Esophagus mucosa (tissue), 1 donor: ENCODE measurements at regions not wholly inside any gene's neighbourhood (a gene's known extent, or its start where the extent isn't known, plus 50 kb on each side); places are given as distances from the start of the nearest gene placed in this dataset.

Experiments
- ATAC-seq: fragments of 200-7000 bp; cut with Tn5 transposase; one replicate; pipeline ENCODE4 v1.9.1; 2020
- donor health status: DM: yes; HTN: yes; CAD: no.

GRCh38 chr20:53716395-53716794, 122.8 kb upstream of the ZNF217 start:
- no peak for ATAC-seq

GRCh38 chr20:53714524-53714923, 120.9 kb upstream of the ZNF217 start:
- ATAC-seq, result no peak

- peak; percentile 9 for ATAC-seq
These were observed 119.9 kb upstream of the ZNF217 start for GRCh38 chr20:53713328-53714056.

GRCh38 chr20:53712212-53712977, 118.8 kb upstream of the ZNF217 start:
- ATAC-seq, result no peak

GRCh38 chr20:53711333-53712211, 117.9 kb upstream of the ZNF217 start:
- ATAC-seq, result peak; percentile 83

GRCh38 chr20:53708129-53708968, 114.7 kb upstream of the ZNF217 start:
- no peak for ATAC-seq

- ATAC-seq, result no peak
These were observed 113.9 kb upstream of the ZNF217 start for GRCh38 chr20:53707371-53708055.

- no peak for ATAC-seq
These were observed 113.1 kb upstream of the ZNF217 start for GRCh38 chr20:53706466-53707370.

GRCh38 chr20:53706008-53706465, 112.4 kb upstream of the ZNF217 start:
- peak; percentile 33 for ATAC-seq

- no peak for ATAC-seq
These were observed 109.0 kb upstream of the ZNF217 start for GRCh38 chr20:53702617-53703016.

- no peak for ATAC-seq
These were observed 106.3 kb upstream of the ZNF217 start for GRCh38 chr20:53699906-53700305.

- ATAC-seq, result no peak
These were observed 105.5 kb upstream of the ZNF217 start for GRCh38 chr20:53699085-53699674.

- no peak for ATAC-seq
These were observed 104.8 kb upstream of the ZNF217 start for GRCh38 chr20:53698371-53698978.

- ATAC-seq, result no peak
These were observed 102.3 kb upstream of the ZNF217 start for GRCh38 chr20:53695797-53696527.

- ATAC-seq, result no peak
These were observed 99.7 kb upstream of the ZNF217 start for GRCh38 chr20:53693262-53693871.

- peak; percentile 73 for ATAC-seq
These were observed 98.9 kb upstream of the ZNF217 start for GRCh38 chr20:53692465-53693067.

GRCh38 chr20:53691811-53692192, 98.2 kb upstream of the ZNF217 start:
- no peak for ATAC-seq
